Erythroblast (primary cell): ENCODE measurements at regions not wholly inside any gene's neighbourhood (a gene's known extent, or its start where the extent isn't known, plus 50 kb on each side); places are given as distances from the start of the nearest gene placed in this dataset.

Experiments
- GATA1 ChIP-seq: IDR thresholded peaks from 2 replicates; pipeline ENCODE4 v1.6.1; 2011; ENCODE audit warnings: low read depth, mild to moderate bottlenecking, control low read depth, low read length, moderate library complexity
- POLR2A ChIP-seq: IDR thresholded peaks from 2 replicates; pipeline ENCODE4 v1.6.1; 2011; ENCODE audit warnings: mild to moderate bottlenecking, low read length

GRCh38 chr10:93143281-93143680, 69.6 kb downstream of the CYP26A1 start:
- no peak for TF ChIP-seq POLR2A
- TF ChIP-seq GATA1 = no peak
